ENCODE measurements at regions not wholly inside any gene's neighbourhood (a gene's known extent, or its start where the extent isn't known, plus 50 kb on each side); places are given as distances from the start of the nearest gene placed in this dataset.
"Not testable (repeated sequence)": the region's sequence is repeated elsewhere in the genome, so short reads cannot be mapped to it uniquely, and the experiment has no call there.

DNA sequence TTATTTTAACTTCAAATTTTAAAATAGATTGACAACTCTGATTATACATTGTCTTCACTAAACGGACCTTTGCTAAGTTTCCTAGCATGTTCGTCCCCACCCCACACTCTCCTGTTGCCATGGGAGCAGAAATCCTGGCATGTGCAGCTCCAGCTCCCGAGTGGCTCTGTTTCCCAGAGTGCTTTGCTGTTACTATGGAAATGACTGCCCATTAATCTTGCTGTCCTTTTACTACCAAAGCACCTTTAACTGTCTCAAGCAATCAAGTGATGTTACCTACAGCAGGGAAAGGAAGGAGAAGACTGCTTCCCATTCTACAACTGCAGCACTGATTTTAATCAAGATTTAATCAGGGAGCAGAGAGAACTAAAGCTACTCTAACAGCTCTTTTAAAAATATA is 212.0 kb upstream of the KIF2A start:
- no peaks in the 10 kb centered on the region for H3K9me3 Mint-ChIP-seq
- no peak overlapping the region for H3K4me3 Mint-ChIP-seq
- Histone ChIP-seq H3K27me3 (ENCODE audit: control insufficient read depth, insufficient read depth, low read length, poor library complexity, severe bottlenecking) (no peaks in the 10 kb centered on the region), H3K27ac (ENCODE audit: low read depth, low read length) (no peak overlapping the region), H3K36me3 (ENCODE audit: control insufficient read depth, insufficient read depth, low read length) (no peaks in the 10 kb centered on the region), H3K9ac (ENCODE audit: extremely low read depth, low read length, poor library complexity, severe bottlenecking) (no peak overlapping the region), H3K4me3 (ENCODE audit: low read length) (no peak overlapping the region), H3K9me3 (ENCODE audit: control insufficient read depth, low read length) (no peaks in the 10 kb centered on the region), H3K4me1 (ENCODE audit: control insufficient read depth, insufficient read depth, low read length) (no peaks in the 10 kb centered on the region)
- H3K36me3 Mint-ChIP-seq (ENCODE audit: low read depth), result no peaks in the 10 kb centered on the region
- no peak overlapping the region for H3K27ac Mint-ChIP-seq
- H3K27me3 Mint-ChIP-seq (ENCODE audit: insufficient read depth), result no peaks in the 10 kb centered on the region
- no peak for DNase-seq
- WGBS, 2 experiments (ENCODE audit: insufficient coverage in 1 of 2, insufficient read length in 1 of 2), result 11 to 55% methylated on average over 2 to 3 of the region's 3 CpGs
- TF ChIP-seq, protein P1, sequence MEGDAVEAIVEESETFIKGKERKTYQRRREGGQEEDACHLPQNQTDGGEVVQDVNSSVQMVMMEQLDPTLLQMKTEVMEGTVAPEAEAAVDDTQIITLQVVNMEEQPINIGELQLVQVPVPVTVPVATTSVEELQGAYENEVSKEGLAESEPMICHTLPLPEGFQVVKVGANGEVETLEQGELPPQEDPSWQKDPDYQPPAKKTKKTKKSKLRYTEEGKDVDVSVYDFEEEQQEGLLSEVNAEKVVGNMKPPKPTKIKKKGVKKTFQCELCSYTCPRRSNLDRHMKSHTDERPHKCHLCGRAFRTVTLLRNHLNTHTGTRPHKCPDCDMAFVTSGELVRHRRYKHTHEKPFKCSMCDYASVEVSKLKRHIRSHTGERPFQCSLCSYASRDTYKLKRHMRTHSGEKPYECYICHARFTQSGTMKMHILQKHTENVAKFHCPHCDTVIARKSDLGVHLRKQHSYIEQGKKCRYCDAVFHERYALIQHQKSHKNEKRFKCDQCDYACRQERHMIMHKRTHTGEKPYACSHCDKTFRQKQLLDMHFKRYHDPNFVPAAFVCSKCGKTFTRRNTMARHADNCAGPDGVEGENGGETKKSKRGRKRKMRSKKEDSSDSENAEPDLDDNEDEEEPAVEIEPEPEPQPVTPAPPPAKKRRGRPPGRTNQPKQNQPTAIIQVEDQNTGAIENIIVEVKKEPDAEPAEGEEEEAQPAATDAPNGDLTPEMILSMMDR (conservative IDR thresholded peaks at IDR 0.05), result no peak
- H3K4me1 Mint-ChIP-seq, result no peaks in the 10 kb centered on the region

DNA sequence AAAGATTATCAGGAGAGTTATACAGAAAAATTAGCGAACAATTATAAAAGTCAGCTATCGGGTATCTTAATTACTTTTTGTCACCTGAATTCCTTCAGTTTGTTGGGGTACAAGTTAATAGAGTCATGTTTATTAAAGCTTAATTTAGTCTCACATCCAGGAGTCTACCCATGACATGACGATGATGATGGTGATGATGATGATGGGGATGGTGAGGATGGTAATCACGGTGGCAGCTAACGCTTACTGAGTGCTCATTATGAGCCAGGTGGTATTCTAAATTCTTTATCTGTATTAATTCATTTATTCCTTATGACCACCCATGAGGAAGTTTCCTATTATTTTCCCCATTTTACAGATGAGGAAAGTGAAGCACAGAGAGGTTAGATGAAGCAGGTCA is 208.6 kb upstream of the KIF2A start:
- WGBS, 2 experiments (ENCODE audit: insufficient coverage in 1 of 2, insufficient read length in 1 of 2), result 80 to 99% methylated on average over 2 to 5 of the region's 5 CpGs

DNA sequence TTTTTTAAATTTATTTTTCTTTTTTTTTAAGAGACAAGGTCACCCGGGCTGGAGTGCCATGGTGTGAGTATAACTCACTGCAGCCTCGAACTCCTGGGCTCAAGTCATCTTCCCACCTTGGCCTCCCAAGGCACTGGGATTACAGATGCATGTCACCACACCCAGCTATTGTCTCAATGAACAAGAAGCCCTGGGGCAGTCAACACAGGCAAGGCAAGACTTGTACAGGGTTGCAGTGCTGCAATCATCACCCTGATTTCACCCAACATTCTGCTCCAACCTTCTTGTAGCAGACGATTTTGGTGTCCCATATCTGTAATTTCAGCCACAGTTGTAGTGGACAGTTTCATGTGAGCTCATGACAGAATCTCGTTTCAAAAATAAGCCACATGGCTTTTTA is 205.8 kb upstream of the KIF2A start:
- WGBS, 2 experiments (ENCODE audit: insufficient coverage in 1 of 2, insufficient read length in 1 of 2), result 89 to 96% methylated on average over 3 to 4 of the region's 4 CpGs
- Mint-ChIP-seq H3K4me1 (no peaks in the 10 kb centered on the region), H3K36me3 (ENCODE audit: low read depth) (no peaks in the 10 kb centered on the region), H3K27me3 (ENCODE audit: insufficient read depth) (no peaks in the 10 kb centered on the region), H3K27ac (no peak overlapping the region), H3K4me3 (no peak overlapping the region), H3K9me3 (peaks cover 11% of the 10 kb centered on the region)
- Histone ChIP-seq H3K4me3 (ENCODE audit: low read length) (no peak overlapping the region), H3K4me1 (ENCODE audit: control insufficient read depth, insufficient read depth, low read length) (no peaks in the 10 kb centered on the region), H3K9me3 (ENCODE audit: control insufficient read depth, low read length) (no peaks in the 10 kb centered on the region), H3K27ac (ENCODE audit: low read depth, low read length) (no peak overlapping the region), H3K9ac (ENCODE audit: extremely low read depth, low read length, poor library complexity, severe bottlenecking) (no peak overlapping the region), H3K36me3 (ENCODE audit: control insufficient read depth, insufficient read depth, low read length) (no peaks in the 10 kb centered on the region), H3K27me3 (ENCODE audit: control insufficient read depth, insufficient read depth, low read length, poor library complexity, severe bottlenecking) (no peaks in the 10 kb centered on the region)
- TF ChIP-seq, protein P1 (conservative IDR thresholded peaks at IDR 0.05), result no peak
- DNase-seq, result no peak

More for the DNA sequence above, 208.6 kb upstream of the KIF2A start:
- Histone ChIP-seq H3K27me3 (ENCODE audit: control insufficient read depth, insufficient read depth, low read length, poor library complexity, severe bottlenecking) (no peaks in the 10 kb centered on the region), H3K4me1 (ENCODE audit: control insufficient read depth, insufficient read depth, low read length) (no peaks in the 10 kb centered on the region), H3K4me3 (ENCODE audit: low read length) (no peak overlapping the region), H3K9me3 (ENCODE audit: control insufficient read depth, low read length) (no peaks in the 10 kb centered on the region), H3K9ac (ENCODE audit: extremely low read depth, low read length, poor library complexity, severe bottlenecking) (no peak overlapping the region), H3K36me3 (ENCODE audit: control insufficient read depth, insufficient read depth, low read length) (no peaks in the 10 kb centered on the region), H3K27ac (ENCODE audit: low read depth, low read length) (no peak overlapping the region)
- Mint-ChIP-seq H3K36me3 (ENCODE audit: low read depth) (no peaks in the 10 kb centered on the region), H3K4me1 (no peaks in the 10 kb centered on the region), H3K27ac (no peak overlapping the region), H3K27me3 (ENCODE audit: insufficient read depth) (no peaks in the 10 kb centered on the region), H3K4me3 (no peak overlapping the region), H3K9me3 (no peaks in the 10 kb centered on the region)
- DNase-seq, result no peak
- TF ChIP-seq, protein P1 (conservative IDR thresholded peaks at IDR 0.05), result no peak

DNA sequence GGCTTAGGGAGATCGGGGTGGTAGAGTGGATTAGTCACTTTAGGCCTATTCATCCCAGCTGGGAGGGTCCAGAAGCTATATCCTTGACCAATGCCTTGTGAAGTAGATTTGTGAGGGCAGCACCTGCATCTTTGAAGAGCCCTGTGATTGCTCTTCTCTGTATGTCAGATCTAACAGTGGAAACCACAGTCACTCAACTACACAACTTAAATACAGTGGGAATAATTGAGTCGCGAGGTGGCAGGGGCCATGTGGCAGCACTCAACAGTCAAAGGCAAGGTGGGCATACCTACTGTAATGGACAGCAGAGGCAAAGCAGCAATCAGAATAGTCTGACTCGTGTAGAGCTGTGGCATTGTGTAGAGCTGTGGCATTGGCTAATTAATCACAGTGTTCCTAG is 202.1 kb upstream of the KIF2A start:
- not testable (repeated sequence) for H3K9ac ChIP-seq (ENCODE audit: extremely low read depth, low read length, poor library complexity, severe bottlenecking); H3K4me3 Mint-ChIP-seq; H3K4me1 ChIP-seq (ENCODE audit: control insufficient read depth, insufficient read depth, low read length); H3K36me3 Mint-ChIP-seq (ENCODE audit: low read depth); H3K27me3 Mint-ChIP-seq (ENCODE audit: insufficient read depth); H3K27me3 ChIP-seq (ENCODE audit: control insufficient read depth, insufficient read depth, low read length, poor library complexity, severe bottlenecking); DNase-seq; H3K4me3 ChIP-seq (ENCODE audit: low read length); H3K9me3 ChIP-seq (ENCODE audit: control insufficient read depth, low read length); H3K27ac ChIP-seq (ENCODE audit: low read depth, low read length); H3K27ac Mint-ChIP-seq; H3K36me3 ChIP-seq (ENCODE audit: control insufficient read depth, insufficient read depth, low read length); H3K4me1 Mint-ChIP-seq
- WGBS, 2 experiments (ENCODE audit: insufficient coverage in 1 of 2, insufficient read length in 1 of 2), result 93 to 100% methylated on average over 4 of the region's 4 CpGs
- H3K9me3 Mint-ChIP-seq, result peaks cover 11% of the 10 kb centered on the region
